SKM-1 (cell line): ENCODE measurements at regions not wholly inside any gene's neighbourhood (a gene's known extent, or its start where the extent isn't known, plus 50 kb on each side); places are given as distances from the start of the nearest gene placed in this dataset.
"Not testable (repeated sequence)": the region's sequence is repeated elsewhere in the genome, so short reads cannot be mapped to it uniquely, and the experiment has no call there.

ENCODE experiments used
- DNase-seq: peaks from one replicate; lab custom pipeline; 2025; ENCODE audit not compliant: unreplicated experiment; lab: John Stamatoyannopoulos, UW

GRCh38 chr10:45246522-45246921 is 68.9 kb downstream of the OR13A1 start:
- no peak for DNase-seq

- DNase-seq, result peak; percentile 80
Observed at GRCh38 chr10:45249978-45250693, 65.3 kb downstream of the OR13A1 start.

- not testable (repeated sequence) for DNase-seq
Observed at GRCh38 chr10:45250694-45251075, 64.7 kb downstream of the OR13A1 start.
